Trophoblast cell (in vitro differentiated cells and primary cell): ENCODE measurements at regions not wholly inside any gene's neighbourhood (a gene's known extent, or its start where the extent isn't known, plus 50 kb on each side); places are given as distances from the start of the nearest gene placed in this dataset.

Source experiments
- DNase-seq, 2 donors: peaks; one replicate each; pipeline ENCODE4 v3.0.0-alpha.2; 2016
- H2AFZ ChIP-seq: 2 replicates; pipeline ENCODE4 v1.6.1; 2013; ENCODE audit warnings: low read length, moderate library complexity, mild to moderate bottlenecking; ENCODE audit not compliant: insufficient read depth, poor library complexity
- H2AK5ac ChIP-seq: 2 replicates; pipeline ENCODE4 v1.6.1; 2013; ENCODE audit warnings: mild to moderate bottlenecking, low read length
- H2BK120ac ChIP-seq: 2 replicates; pipeline ENCODE4 v1.6.1; 2013; ENCODE audit warnings: low read length, mild to moderate bottlenecking, moderate library complexity; ENCODE audit not compliant: insufficient read depth, poor library complexity
- H2BK12ac ChIP-seq: 2 replicates; pipeline ENCODE4 v1.6.1; 2013; ENCODE audit warnings: mild to moderate bottlenecking, low read length, moderate library complexity
- H2BK5ac ChIP-seq: 2 replicates; pipeline ENCODE4 v1.6.1; 2013; ENCODE audit warnings: low read length, low read depth, moderate library complexity, mild to moderate bottlenecking; ENCODE audit not compliant: poor library complexity
- H3K14ac ChIP-seq: 2 replicates; pipeline ENCODE4 v1.6.1; 2013; ENCODE audit warnings: mild to moderate bottlenecking, low read length
- H3K18ac ChIP-seq: 2 replicates; pipeline ENCODE4 v1.6.1; 2013; ENCODE audit warnings: mild to moderate bottlenecking, low read length
- H3K23ac ChIP-seq: 2 replicates; pipeline ENCODE4 v1.6.1; 2013; ENCODE audit warnings: low read length
- H3K27ac ChIP-seq: 2 replicates; pipeline ENCODE4 v1.5.1; 2013; ENCODE audit warnings: low read depth, mild to moderate bottlenecking, inconsistent platforms, low read length, moderate library complexity
- H3K27me3 ChIP-seq: 2 replicates; pipeline ENCODE4 v1.6.1; 2013; ENCODE audit warnings: inconsistent platforms, mild to moderate bottlenecking, low read length, moderate library complexity; ENCODE audit not compliant: insufficient read depth
- H3K36me3 ChIP-seq, 2 experiments: 1 replicate in 1 of 2; 2 replicates in 1 of 2; pipeline ENCODE4 v1.6.1; 2013; ENCODE audit warnings: low read length in 2 of 2, mild to moderate bottlenecking in 2 of 2, moderate library complexity in 1 of 2; ENCODE audit not compliant: insufficient read depth in 2 of 2, control insufficient read depth in 1 of 2
- H3K4ac ChIP-seq: 2 replicates; pipeline ENCODE4 v1.6.1; 2013; ENCODE audit warnings: low read depth, mild to moderate bottlenecking, low read length, moderate library complexity
- H3K4me1 ChIP-seq, 2 experiments: 1 replicate in 1 of 2; 2 replicates in 1 of 2; pipeline ENCODE4 v1.6.1; 2013; ENCODE audit warnings: low read length in 2 of 2, mild to moderate bottlenecking in 2 of 2, moderate library complexity in 1 of 2; ENCODE audit not compliant: insufficient read depth in 2 of 2, control insufficient read depth in 1 of 2
- H3K4me2 ChIP-seq: 2 replicates; pipeline ENCODE4 v1.6.1; 2013; ENCODE audit warnings: inconsistent platforms, mild to moderate bottlenecking, low read length, moderate library complexity
- H3K4me3 ChIP-seq: 2 replicates; pipeline ENCODE4 v1.5.1; 2013; ENCODE audit warnings: mild to moderate bottlenecking, low read depth, low read length, inconsistent platforms
- H3K79me1 ChIP-seq: one replicate; pipeline ENCODE4 v1.6.1; 2013; ENCODE audit warnings: low read length
- H3K79me2 ChIP-seq: 2 replicates; pipeline ENCODE4 v1.6.1; 2013; ENCODE audit warnings: low read length, mild to moderate bottlenecking; ENCODE audit not compliant: control insufficient read depth, insufficient read depth, poor library complexity
- H3K9ac ChIP-seq: 2 replicates; pipeline ENCODE4 v1.6.1; 2013; ENCODE audit warnings: mild to moderate bottlenecking, low read length
- H3K9me3 ChIP-seq: 2 replicates; pipeline ENCODE4 v1.6.1; 2013; ENCODE audit warnings: low read depth, mild to moderate bottlenecking, control low read depth, inconsistent platforms, low read length; ENCODE audit not compliant: insufficient read depth
- H4K12ac ChIP-seq: 2 replicates; pipeline ENCODE4 v1.6.1; 2013; ENCODE audit warnings: low read depth, mild to moderate bottlenecking, low read length, moderate library complexity
- H4K8ac ChIP-seq: 2 replicates; pipeline ENCODE4 v1.6.1; 2013; ENCODE audit warnings: low read depth, mild to moderate bottlenecking, low read length, moderate library complexity
- H4K91ac ChIP-seq: one replicate; pipeline ENCODE4 v1.6.1; 2013; ENCODE audit warnings: low read depth, mild to moderate bottlenecking, low read length, moderate library complexity
- WGBS: extraction: QIAGEN DNeasy Blood & Tissue Kit; methylation state at CpG from one replicate; pipeline ENCODE4 v1.1.7; 2013; ENCODE audit warnings: missing lambda C conversion rate; ENCODE audit not compliant: insufficient read length, insufficient coverage; ENCODE audit errors: extremely low coverage; 5-methylcytosine and 5-hydroxymethylcytosine counted together

GRCh38 chr6:149164199-149164750, 153.2 kb upstream of the TAB2 start:
- no peak overlapping the region for H2BK12ac ChIP-seq
- H3K79me1 ChIP-seq = no peaks in the 10 kb centered on the region
- no peak overlapping the region for H3K23ac ChIP-seq
- no peak overlapping the region for H2AFZ ChIP-seq
- no peak overlapping the region for H2BK5ac ChIP-seq
- no peak overlapping the region for H3K4me3 ChIP-seq
- no peak overlapping the region for H3K18ac ChIP-seq
- no peak overlapping the region for H4K8ac ChIP-seq
- no peaks in the 10 kb centered on the region for H3K27me3 ChIP-seq
- H3K36me3 ChIP-seq = no peaks in the 10 kb centered on the region
- H2BK120ac ChIP-seq = no peak overlapping the region
- DNase-seq = no peak
- no peak overlapping the region for H2AK5ac ChIP-seq
- no CpG with 5 or more reads among the region's 12 CpGs for WGBS
- H3K4me1 ChIP-seq = no peaks in the 10 kb centered on the region
- no peak overlapping the region for H3K27ac ChIP-seq
- no peak overlapping the region for H4K12ac ChIP-seq
- H3K4ac ChIP-seq = no peak overlapping the region
- no peak overlapping the region for H3K14ac ChIP-seq
- H3K79me2 ChIP-seq = no peaks in the 10 kb centered on the region
- no peak overlapping the region for H3K4me2 ChIP-seq
- H4K91ac ChIP-seq = no peak overlapping the region
- no peaks in the 10 kb centered on the region for H3K9me3 ChIP-seq
- no peak overlapping the region for H3K9ac ChIP-seq

DNA sequence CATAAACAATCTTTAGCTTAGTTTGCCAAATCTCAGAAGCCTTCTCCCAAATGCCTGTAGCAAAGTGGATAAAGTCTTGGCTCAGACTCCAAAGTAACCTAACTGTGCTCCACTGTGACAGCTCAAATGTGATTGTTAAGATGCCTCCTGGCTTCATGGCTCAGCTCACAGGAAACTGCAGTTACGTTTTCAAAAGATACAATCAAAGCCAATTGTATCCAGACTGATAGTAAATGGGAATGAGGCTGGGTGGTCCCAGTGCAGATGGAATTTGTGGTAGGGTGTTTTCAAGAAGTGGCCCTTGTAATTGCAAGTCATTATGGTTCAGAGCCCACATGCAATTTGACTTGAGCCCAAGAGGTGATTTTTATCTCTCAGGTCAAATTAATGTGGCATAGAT, 151.2 kb upstream of the TAB2 start:
- H3K9ac ChIP-seq = no peak overlapping the region
- no peaks in the 10 kb centered on the region for H3K4me1 ChIP-seq
- no peak overlapping the region for H3K4ac ChIP-seq
- no peaks in the 10 kb centered on the region for H3K9me3 ChIP-seq
- no peak overlapping the region for H3K4me2 ChIP-seq
- no peak overlapping the region for H3K27ac ChIP-seq
- no peak overlapping the region for H2BK120ac ChIP-seq
- no peak overlapping the region for H3K23ac ChIP-seq
- no peak for DNase-seq
- no peaks in the 10 kb centered on the region for H3K79me1 ChIP-seq
- no peak overlapping the region for H4K12ac ChIP-seq
- H3K14ac ChIP-seq = no peak overlapping the region
- H2AK5ac ChIP-seq = no peak overlapping the region
- H3K18ac ChIP-seq = no peak overlapping the region
- H3K79me2 ChIP-seq = no peaks in the 10 kb centered on the region
- no peaks in the 10 kb centered on the region for H3K36me3 ChIP-seq
- H4K8ac ChIP-seq = no peak overlapping the region
- no peaks in the 10 kb centered on the region for H3K27me3 ChIP-seq
- H3K4me3 ChIP-seq = no peak overlapping the region
- no CpG with 5 or more reads among the region's 1 CpG for WGBS
- no peak overlapping the region for H4K91ac ChIP-seq
- no peak overlapping the region for H2BK12ac ChIP-seq
- no peak overlapping the region for H2BK5ac ChIP-seq
- no peak overlapping the region for H2AFZ ChIP-seq

- Histone ChIP-seq H3K23ac (no peak overlapping the region), H3K79me2 (no peaks in the 10 kb centered on the region), H2AK5ac (no peak overlapping the region), H3K9me3 (no peaks in the 10 kb centered on the region), H4K12ac (no peak overlapping the region), H3K4me3 (no peak overlapping the region), H3K36me3 (no peaks in the 10 kb centered on the region), H2BK120ac (no peak overlapping the region), H3K14ac (no peak overlapping the region), H3K9ac (no peak overlapping the region), H2BK12ac (no peak overlapping the region), H3K27me3 (no peaks in the 10 kb centered on the region), H3K79me1 (no peaks in the 10 kb centered on the region), H4K91ac (no peak overlapping the region), H3K4me2 (no peak overlapping the region), H3K27ac (no peak overlapping the region), H3K4ac (no peak overlapping the region), H3K18ac (no peak overlapping the region), H2BK5ac (no peak overlapping the region), H3K4me1 (no peaks in the 10 kb centered on the region), H2AFZ (no peak overlapping the region), H4K8ac (no peak overlapping the region)
- no peak for DNase-seq
- no CpG with 5 or more reads among the region's 8 CpGs for WGBS
Measured at GRCh38 chr6:149166747-149167146, 150.8 kb upstream of the TAB2 start.

GRCh38 chr6:149168968-149169367, 148.5 kb upstream of the TAB2 start:
- H3K9ac ChIP-seq = no peak overlapping the region
- H4K91ac ChIP-seq = no peak overlapping the region
- WGBS = no CpG with 5 or more reads among the region's 6 CpGs
- H2BK5ac ChIP-seq = no peak overlapping the region
- H3K4ac ChIP-seq = no peak overlapping the region
- H4K12ac ChIP-seq = no peak overlapping the region
- H3K9me3 ChIP-seq = no peaks in the 10 kb centered on the region
- H3K23ac ChIP-seq = no peak overlapping the region
- no peak overlapping the region for H2AK5ac ChIP-seq
- H2AFZ ChIP-seq = no peak overlapping the region
- H3K79me2 ChIP-seq = no peaks in the 10 kb centered on the region
- H2BK12ac ChIP-seq = no peak overlapping the region
- H3K18ac ChIP-seq = no peak overlapping the region
- no peak overlapping the region for H3K27ac ChIP-seq
- no peaks in the 10 kb centered on the region for H3K79me1 ChIP-seq
- H3K4me3 ChIP-seq = no peak overlapping the region
- H3K4me1 ChIP-seq = no peaks in the 10 kb centered on the region
- no peak overlapping the region for H2BK120ac ChIP-seq
- H3K27me3 ChIP-seq = no peaks in the 10 kb centered on the region
- H3K36me3 ChIP-seq = no peaks in the 10 kb centered on the region
- no peak overlapping the region for H3K14ac ChIP-seq
- DNase-seq = no peak
- no peak overlapping the region for H3K4me2 ChIP-seq
- no peak overlapping the region for H4K8ac ChIP-seq
